HL-60/S4 treated with retinoic acid at 250 ng/mL for 4 days and 3 days (cell line): ENCODE measurements at regions not wholly inside any gene's neighbourhood (a gene's known extent, or its start where the extent isn't known, plus 50 kb on each side); places are given as distances from the start of the nearest gene placed in this dataset.
"Not testable (repeated sequence)": the region's sequence is repeated elsewhere in the genome, so short reads cannot be mapped to it uniquely, and the experiment has no call there.

Experiments
- in situ Hi-C: fragments of 300-500 bp; cut with MboI; formaldehyde crosslinking; loops from 2 replicates; pipeline ENCODE4 v1.7.0; 2022; ENCODE audit warnings: low sequenced_read_pairs

DNA sequence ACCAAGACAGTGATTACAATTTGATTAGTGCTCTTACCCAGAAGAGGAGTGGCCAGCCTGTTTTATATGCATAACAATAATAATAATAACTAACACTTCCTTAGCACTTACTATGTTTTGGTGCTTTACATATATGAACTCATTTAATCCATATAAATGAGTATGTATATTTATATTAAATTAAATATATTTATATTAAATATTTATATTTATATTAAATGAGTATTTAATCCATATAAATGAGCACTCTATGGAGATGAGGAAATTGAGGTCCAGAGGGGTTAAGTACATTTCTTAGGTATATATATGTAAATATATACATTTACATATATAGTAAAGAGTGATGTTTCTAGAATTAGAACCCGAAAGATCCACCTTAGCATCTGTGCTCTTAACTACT lies 673.9 kb upstream of the ACVR2A start:
- in situ Hi-C loops: no loop called here

DNA sequence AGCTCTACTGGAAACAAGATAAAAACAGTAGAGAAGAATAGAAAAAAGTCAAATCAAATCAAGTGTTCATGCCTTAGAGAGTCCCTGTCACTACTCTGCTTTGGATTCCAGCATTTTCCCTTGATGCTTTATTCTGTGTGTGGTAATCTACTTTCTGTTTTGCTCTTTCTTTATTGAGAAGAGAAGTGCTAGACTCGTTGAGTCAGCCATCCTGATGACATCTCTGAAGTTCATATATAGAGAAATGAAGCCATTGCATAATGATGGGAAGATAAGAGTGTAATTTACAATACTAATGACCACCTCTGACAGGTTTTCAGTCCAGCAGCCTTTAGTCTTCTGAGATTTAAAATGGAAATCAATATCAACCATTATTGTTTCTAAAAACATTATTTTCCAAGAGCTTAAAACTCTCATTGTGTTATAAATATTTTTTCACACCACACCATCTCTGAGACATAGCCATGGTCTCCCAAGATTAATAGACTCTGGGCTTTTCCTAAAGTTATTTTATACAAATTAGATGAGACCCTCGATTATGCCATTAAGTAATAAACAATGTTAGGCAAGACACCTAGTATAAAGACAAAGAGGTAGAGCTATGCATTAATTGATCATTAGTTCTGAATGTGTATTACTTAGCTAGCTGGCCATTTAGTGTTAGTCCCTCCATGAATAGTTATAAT lies 679.0 kb upstream of the ACVR2A start:
- in situ Hi-C loops: no loop called here

DNA sequence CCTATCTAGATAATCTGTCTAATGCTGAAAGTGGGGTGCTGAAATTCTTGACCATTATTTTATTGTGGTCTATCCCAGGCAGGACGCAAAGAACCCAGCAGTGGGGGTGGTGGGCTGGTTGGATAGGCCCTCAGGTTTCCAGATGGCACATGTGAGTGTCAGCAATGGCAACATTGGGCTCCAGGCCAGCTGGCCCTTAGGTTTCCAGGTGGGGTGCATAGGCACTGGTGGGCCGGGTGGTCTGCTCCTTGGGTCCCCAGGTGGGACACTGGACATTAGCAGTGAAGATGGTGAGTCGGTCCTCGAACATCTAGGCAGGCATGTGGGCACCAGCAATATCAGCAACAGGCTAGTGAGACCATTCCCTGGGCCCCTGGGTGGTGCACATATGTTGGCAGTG lies 680.3 kb upstream of the ACVR2A start:
- in situ Hi-C loops: no loop called here

DNA sequence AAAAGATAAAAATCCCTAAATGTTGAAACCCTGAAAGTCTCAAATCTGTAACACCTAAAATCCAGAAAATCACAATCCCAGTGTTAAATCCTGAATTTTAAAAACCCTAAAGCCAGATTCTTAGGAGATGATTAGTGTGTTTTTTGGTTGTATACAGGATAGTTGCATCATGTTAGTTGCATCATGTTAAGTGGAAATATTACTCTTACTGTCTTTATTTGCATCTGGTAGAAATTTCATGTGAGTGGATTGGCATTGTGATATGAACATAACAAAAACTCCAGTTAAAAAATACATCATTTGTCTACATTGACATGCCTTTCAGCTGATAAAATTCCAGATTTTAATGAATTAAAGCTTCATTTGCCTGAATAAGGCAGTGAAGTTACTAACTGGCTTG lies 683.1 kb upstream of the ACVR2A start:
- in situ Hi-C loops: no loop called here

DNA sequence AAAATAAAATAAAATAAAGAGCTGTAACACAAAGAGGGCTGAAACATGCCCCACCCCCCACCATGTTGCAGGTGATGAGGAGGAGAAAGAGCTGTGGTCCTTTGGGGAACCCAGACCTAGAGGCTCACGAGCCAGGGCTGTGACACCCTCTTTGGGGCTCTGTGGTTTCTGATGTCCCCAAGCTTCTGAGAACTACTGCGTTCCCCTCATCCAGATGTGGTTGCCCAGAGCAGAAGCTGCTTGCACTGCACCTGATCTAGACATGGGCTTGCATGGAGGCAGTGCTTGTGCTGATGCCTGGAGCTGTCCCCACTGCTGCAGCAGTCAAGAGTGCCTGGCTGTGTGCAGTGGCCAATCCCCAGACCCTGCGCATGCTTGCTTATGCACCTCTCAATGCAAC lies 687.9 kb upstream of the ACVR2A start:
- in situ Hi-C loops: no loop called here

DNA sequence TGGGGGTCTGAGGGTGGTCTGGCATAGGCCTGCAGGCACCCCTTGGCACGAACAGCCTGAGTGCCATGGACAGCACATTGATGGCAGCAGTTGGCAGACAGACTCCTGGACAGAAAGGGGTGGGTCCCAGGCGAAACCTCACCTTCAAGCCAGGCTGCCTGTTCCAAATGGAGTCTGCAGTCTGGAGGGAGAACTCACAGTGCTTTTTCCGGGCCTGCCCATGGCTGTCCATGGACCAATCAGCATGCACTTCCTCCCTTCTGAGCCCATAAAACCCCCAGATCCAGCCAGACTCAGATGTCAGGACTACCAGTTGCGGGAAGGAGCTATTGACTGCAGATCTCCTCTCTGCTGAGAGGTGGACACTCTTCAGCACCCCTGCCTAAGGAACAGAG lies 694.6 kb upstream of the ACVR2A start:
- in situ Hi-C loops: no loop called here

DNA sequence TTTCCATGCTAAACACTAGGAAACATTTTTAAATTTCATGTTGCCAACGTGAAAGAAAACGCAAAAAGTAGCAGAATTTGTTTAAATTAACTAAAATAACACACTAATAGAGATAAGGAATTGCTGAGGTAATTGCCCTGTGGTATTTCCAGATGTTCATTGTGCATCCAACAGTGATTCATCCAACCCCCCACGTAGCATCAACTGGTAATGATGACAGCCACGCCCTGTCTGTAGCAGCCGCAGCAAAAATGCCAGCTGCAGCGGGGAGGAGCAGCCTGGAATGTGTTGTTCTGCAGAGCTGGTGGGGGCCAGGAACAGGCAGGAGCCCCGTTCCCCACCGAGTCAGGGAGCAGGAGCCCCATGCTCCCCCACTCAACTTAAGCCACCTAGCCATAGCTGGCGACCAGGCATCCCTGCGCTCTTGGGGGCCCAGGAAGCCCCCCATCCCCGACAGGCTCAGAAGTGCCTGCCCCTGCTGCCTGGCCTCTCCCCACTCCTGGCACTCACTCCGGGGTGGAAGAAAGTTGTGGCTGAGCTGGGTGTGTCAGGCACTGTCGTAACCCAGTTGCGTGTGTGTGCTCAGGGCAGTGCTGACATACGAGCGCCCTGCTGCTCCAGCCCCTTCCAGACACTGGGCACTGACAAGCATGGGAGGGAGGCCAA lies 695.1 kb upstream of the ACVR2A start:
- in situ Hi-C loops: no loop called here

DNA sequence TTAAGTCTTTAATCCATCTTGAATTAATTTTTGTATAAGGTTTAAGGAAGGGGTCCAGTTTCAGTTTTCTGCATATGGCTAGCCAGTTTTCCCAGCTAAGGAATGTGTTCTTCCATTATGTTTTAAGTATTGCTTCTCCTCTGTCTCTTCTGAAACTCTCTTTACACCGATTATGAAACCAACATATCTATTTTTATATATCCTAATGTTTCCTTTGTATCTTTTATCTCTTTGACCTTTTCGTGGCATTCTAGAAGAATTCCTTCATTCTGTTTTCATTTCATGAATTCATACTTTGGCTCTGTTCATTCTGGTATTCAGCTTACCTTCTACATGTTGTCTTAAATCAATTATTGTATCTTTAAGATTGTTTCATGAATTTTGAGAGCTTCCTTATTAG lies 697.0 kb upstream of the ACVR2A start:
- in situ Hi-C loops: no loop called here

DNA sequence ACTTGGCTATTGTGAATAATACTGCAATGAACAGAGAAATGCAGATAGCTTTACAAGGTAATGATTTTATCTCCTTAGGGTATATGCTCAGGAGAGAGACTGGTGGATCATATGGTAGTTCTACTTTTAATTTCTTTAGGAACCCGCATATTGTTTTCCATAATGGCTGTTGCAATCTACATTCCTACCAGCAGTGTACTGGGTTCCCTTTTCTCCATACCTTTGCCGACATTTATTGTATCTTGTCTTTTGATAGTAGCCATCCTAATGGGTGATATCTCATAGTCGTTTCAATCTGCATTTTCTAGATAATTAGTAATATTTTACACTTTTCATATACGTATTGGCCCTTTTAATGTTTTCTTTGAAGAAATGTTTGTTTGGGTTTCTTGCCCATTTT lies 702.9 kb upstream of the ACVR2A start:
- in situ Hi-C loops: no loop called here

DNA sequence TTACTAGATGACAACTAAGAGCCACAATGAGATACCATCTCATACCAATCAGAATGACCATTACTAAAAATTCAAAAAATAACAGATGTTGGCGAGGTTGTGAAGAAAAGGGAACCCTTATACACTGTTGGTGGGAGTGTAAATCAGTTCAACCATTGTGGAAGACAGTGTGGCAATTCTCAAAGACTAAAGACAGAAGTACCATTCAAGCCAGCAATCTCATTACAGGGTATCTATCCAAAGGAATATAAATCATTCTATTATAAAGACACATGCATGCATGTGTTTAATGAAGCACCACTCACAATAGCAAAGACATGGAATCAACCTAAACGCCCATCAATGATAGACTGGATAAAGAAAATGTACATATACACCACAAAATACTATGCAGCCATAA lies 705.1 kb upstream of the ACVR2A start:
- in situ Hi-C loops: not testable (repeated sequence)

DNA sequence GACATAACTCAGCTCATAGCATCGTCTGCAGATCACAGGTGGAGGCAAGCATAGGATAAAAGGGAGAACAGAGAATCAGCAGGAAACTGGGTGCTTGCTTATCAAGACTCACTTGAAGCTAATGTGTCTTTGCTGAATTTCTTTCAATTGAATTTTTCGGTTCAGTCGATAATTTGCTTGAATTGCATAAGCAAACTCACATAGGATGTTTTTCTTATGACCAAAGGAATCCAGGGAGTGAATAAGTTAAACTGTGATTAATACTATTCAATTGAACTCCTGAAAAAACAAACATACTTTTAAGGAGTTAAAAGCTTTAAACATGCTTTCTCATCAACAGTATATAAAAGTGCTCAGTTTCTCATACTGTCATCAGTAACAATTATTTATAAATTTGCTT lies 707.1 kb upstream of the ACVR2A start:
- in situ Hi-C loops: no loop called here

DNA sequence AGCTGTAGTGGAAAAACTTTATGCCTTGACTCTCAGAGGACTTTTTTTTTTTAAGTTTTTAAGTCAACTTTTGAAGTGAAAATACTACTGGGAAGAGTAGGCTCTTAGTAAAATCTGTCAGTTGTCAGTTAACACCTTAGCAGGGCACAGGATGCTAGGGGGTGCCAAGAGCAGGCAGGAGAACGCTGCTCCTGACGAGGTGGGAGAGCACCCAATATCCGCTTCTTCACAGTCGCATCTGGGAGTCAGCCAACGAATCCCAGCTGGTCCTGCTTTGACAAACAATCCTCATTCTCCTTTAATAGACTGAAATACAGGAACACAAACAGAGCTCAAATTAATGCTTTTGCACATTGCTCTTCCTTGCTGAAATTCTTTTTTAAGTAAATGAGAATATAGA lies 709.5 kb upstream of the ACVR2A start:
- in situ Hi-C loops: no loop called here

DNA sequence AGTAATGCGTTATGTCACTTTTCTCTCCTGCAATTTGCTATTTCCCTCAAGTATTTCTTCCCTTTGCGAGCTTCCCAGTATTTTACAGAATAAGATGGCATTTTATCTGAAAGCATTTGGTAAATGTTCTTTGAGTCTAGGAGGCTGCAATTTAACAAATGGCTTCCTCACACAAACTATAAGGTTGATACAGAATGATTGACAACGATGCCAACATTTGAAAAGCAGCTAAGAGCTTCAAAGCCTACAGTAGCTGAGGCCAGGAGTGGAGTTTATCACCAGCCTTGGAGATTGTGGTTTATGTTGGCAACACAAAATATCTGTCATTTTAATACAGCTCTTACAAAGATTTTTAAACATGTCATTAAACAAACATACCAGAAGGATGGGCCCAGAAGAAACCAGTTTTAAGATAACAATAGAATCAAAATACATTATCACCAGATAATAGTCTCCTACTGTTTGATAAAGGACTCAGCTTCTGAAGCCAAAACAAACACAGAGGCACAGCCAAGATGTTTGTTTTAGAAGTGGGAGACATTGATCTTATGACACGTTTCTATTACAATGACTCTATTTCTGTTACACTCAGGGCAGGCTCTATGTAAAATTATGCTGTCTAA lies 711.4 kb upstream of the ACVR2A start:
- in situ Hi-C loops: no loop called here

DNA sequence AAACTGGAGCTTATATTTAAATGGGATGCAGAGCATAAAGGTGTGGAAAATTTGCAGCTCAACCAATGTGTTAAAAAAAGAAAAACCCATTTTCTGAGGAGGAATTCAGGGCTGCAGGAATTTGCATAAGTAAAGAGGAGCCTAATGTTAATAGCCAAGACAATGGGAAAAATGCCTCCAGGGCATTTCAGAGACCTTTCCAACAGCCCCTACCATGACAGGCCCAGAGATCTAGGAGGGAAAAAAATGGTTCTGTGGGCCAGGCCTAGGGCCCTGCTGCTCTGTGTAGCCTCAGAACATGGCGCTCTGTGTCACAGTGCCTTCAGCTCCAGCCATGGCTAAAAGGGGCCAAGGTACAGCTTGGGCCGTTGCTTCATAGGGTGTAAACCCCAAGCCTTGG lies 719.7 kb upstream of the ACVR2A start:
- in situ Hi-C loops: no loop called here

DNA sequence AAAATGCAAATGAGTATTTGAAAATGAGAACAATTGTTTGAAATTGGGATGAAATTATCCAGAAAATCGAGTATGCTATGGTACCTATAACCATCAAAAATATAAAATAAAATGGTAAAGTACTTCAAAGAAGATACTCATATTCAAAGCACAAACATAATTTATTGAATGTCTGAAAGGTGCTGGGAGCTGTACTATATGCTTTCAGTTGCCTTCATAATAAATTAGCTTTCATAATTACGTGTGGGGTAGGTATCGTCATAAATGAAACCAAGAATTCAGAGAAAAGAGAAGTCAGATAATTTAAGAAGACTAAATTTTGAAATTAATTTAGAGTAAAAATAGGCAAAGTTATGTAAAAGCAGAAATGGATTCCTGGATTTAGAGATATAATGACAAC lies 721.9 kb upstream of the ACVR2A start:
- in situ Hi-C loops: no loop called here

DNA sequence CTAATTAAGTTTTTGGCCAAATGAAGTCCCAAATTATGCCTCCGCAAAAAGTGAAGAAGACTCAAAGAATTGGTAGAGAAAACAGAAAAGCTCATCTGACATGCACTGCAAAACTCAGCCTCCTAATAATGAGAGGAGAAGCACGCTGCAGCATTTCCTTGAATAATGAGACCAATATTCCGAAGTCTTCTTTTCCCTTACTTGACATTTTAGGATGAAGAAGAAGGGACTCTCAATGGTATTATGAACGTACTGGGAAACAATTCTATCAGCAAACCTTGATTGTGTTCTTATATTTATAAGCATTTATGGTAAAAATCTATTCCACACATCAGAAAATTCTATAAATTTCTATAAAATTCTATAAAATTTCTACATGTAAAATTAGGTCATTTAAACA lies 733.9 kb upstream of the ACVR2A start:
- in situ Hi-C loops: no loop called here

DNA sequence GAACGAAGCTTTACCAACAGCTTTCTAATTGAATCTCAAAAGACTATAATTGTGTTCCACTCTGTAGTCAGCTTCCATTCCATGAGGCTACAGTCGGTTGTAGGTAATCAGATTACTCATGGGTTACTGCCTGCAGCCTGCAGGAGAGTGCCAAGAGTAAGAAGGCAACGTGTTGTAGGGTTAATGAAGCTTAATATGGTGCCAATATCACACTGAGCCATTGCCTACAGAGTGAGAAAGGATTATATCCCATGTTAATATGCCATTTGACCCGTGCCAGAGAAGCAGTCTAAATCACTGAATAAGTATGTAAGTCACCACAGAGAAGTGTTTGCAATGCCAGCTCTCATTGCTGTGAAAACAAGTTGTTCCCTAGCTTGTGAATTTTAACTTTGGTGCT lies 734.5 kb upstream of the ACVR2A start:
- in situ Hi-C loops: no loop called here

DNA sequence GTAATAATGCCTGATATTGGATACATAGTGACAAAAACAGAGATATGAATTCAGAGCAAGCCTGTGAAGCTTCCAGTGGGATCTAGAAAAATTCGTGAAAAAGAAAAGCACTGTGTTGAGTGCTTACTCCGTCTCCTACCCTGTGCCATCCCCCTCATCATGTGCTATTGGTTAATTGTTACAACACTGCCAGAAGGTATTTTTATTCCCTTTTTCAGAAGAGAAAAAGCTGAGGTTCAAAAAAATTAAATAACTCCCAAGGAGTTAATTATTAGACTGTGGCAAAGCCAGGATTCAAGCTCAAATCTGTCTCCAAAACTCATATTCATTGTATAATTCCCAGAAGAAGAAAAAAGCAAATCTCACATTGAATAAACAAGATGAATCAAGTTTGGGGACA lies 735.5 kb upstream of the ACVR2A start:
- in situ Hi-C loops: no loop called here

DNA sequence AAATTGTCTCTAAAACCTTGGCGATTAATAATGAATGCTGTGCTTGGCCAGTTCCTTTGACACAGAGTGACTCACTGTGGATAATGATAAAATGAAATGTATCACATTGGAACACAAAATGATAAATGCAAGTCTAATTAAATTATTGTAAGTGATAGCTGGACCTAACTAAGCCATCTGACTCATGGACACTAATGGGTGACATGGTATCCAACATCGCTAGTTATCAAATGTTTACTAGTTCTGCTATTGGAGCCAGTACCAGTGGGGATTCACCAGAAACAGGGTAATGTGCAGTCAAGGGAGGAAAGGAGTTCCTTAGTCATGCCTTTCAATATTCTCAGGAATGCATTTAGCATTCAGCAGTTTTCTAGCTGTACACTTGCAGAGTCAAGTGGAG lies 736.3 kb upstream of the ACVR2A start:
- in situ Hi-C loops: no loop called here

DNA sequence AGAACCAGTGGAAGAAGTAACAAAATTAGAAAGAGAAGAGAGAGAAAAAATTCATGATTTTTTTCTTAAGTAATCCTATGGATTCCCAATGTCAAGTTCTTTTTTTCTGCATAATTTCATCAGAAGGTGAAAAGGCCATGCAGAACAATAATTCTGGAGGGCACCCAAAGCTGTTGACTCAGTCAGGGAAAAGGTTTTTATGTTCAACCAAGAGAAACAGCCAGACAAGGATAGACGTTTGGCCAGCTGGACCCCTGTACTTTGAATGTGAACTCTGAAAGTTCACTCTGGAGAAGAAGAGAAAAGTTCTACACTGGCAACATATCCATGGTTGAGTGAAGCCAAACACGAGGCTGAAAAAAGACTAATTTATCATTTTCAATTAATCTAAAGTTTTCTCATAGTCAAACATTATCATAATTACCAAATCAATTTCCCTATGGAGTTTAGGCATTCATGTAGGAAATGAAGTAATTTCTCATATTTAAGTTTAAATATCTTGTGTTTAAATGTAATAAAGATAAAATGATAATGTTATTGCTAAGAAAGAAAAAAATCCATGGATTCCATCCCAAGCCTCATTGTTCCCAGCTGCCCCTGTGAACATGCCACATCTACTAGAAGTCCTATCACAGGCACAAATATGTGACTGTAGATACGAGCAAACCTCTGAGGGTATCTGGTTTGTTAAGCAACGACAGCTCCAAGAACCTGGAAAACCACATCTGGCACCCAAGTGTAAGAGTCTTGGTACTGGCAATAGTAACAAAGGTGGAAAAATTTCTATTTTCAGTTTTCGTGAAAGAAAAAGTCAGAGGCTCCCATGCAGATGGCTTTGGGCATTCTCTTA lies 742.7 kb upstream of the ACVR2A start:
- in situ Hi-C loops: no loop called here

DNA sequence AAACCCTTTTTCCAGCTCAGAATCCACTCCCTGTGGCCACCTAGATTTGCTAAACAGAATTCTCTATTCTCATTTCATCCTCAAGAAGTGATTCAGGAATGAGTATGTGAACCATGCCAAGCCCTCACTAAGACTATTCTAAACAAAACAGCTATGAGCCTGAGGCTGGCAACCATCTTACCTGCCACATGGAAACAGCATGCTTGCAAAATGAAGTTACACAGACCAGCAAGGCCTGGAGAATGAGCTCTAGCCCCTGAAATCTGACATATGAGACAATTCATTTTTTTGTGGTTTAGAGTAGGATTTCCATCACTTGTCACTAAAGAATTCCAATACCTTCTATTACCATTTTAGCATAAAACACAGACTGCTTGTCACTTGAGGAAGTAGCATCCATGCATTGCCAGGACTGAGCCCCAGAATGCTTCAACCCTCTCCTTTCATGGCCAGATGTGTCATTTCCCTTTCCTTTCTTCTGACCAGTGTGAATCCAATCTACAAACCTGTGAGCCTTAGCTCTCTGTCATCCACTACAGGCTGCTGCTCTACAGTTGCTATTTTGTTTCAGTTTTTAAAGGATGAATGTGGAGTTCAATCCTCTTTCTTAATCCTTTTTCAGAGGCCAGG lies 744.3 kb upstream of the ACVR2A start:
- in situ Hi-C loops: no loop called here
